A549 (cell line): ENCODE measurements at regions not wholly inside any gene's neighbourhood (a gene's known extent, or its start where the extent isn't known, plus 50 kb on each side); places are given as distances from the start of the nearest gene placed in this dataset.

Experiments
- ATAC-seq, 2 experiments: fragments of 200-7000 bp in 1 of 2; fragments of >200 bp in 1 of 2; cut with Nextera tagmentation in 1 of 2; cut with Tn5 transposase in 1 of 2; 3 replicates each; pipeline versions ENCODE4 v1.8.0 to v1.9.1; 2018 to 2020; ENCODE audit warnings: mild to moderate bottlenecking in 1 of 2, moderate library complexity in 1 of 2
- CTCF ChIA-PET: fragments of 300-600 bp; sonication (Branson Sonifier 250); formaldehyde crosslinking; extraction: SDS; loops from one replicate; lab custom pipeline; 2021; ENCODE audit warnings: antibody characterized with exemption, inconsistent platforms; lab: Yijun Ruan, JAX
- POLR2A ChIA-PET: fragments of 350-600 bp; formaldehyde crosslinking; extraction: SDS; loops from one replicate; lab custom pipeline; 2021; ENCODE audit warnings: antibody characterized with exemption, inconsistent platforms; lab: Yijun Ruan, JAX
- DNase-seq, 2 experiments: peaks; one replicate each; pipeline versions ENCODE4 v3.0.0 to v3.0.0-alpha.2; 2011 to 2016; ENCODE audit warnings: low read depth in 1 of 2, low spot score in 1 of 2
- FAIRE-seq: peaks from 2 replicates; lab custom pipeline; 2011; peaks lifted over from hg19 to GRCh38; lab: Jason Lieb, UNC
- H3K27ac ChIP-seq, 2 experiments: fragments of >200 bp; sonication (Bioruptor Twin); formaldehyde crosslinking; 3 replicates each; pipeline ENCODE4 v1.5.1; 2016 to 2017
- H3K4me1 ChIP-seq: fragments of >200 bp; sonication (Bioruptor Twin); formaldehyde crosslinking; 3 replicates; pipeline ENCODE4 v1.6.1; 2016
- H3K4me2 ChIP-seq: fragments of >200 bp; sonication (Bioruptor Twin); formaldehyde crosslinking; 3 replicates; pipeline ENCODE4 v1.6.1; 2016
- H3K4me3 ChIP-seq: fragments of >200 bp; sonication (Bioruptor Twin); formaldehyde crosslinking; 3 replicates; pipeline ENCODE4 v1.5.1; 2016
- H3K9me3 ChIP-seq: fragments of >200 bp; sonication (Bioruptor Twin); formaldehyde crosslinking; 3 replicates; pipeline ENCODE4 v1.6.1; 2016
- BHLHE40 ChIP-seq: IDR thresholded peaks from 2 replicates; pipeline ENCODE4 v1.6.1; 2012; ENCODE audit warnings: low read depth, low read length, inconsistent platforms
- CBX8 ChIP-seq: fragments of 200-600 bp; sonication (generic); IDR thresholded peaks from 2 replicates; pipeline ENCODE4 v1.6.1; 2016
- CHD2 ChIP-seq: fragments of 150-350 bp; IDR thresholded peaks from 2 replicates; pipeline ENCODE4 v1.6.1; 2014; ENCODE audit warnings: low read length; ENCODE audit not compliant: partially characterized antibody
- EHF ChIP-seq: fragments of 250-450 bp; sonication (Bioruptor Pico); IDR thresholded peaks from 2 replicates; pipeline ENCODE4 v1.5.0; 2020; ENCODE audit warnings: mild to moderate bottlenecking
- EHMT2 ChIP-seq: fragments of 200-600 bp; sonication (generic); IDR thresholded peaks from 2 replicates; pipeline ENCODE4 v1.6.1; 2016; ENCODE audit warnings: antibody characterized with exemption, low read depth, mild to moderate bottlenecking, moderate library complexity
- FOSL2 ChIP-seq, 2 experiments: fragments of 450-650 bp in 1 of 2; fragments of >200 bp in 1 of 2; sonication (Bioruptor Twin) in 1 of 2; formaldehyde crosslinking; IDR thresholded peaks; 2 replicates each; pipeline versions ENCODE4 v1.5.0 to v1.6.1; 2016 to 2020; ENCODE audit warnings: mild to moderate bottlenecking in 1 of 2, moderate library complexity in 1 of 2
- GATA3 ChIP-seq: IDR thresholded peaks from 2 replicates; pipeline ENCODE4 v1.6.1; 2012; ENCODE audit warnings: borderline replicate concordance
- HDAC2 ChIP-seq: fragments of 200-600 bp; sonication (generic); IDR thresholded peaks from 2 replicates; pipeline ENCODE4 v1.6.1; 2016
- HEYL ChIP-seq: fragments of 250-450 bp; sonication (Bioruptor Pico); IDR thresholded peaks from 2 replicates; pipeline ENCODE4 v1.8.0; 2021; ENCODE audit warnings: mild to moderate bottlenecking, moderate library complexity
- HOXA7 ChIP-seq: fragments of 250-450 bp; sonication (Bioruptor Pico); IDR thresholded peaks from 2 replicates; pipeline ENCODE4 v1.5.0; 2020; ENCODE audit warnings: mild to moderate bottlenecking, moderate library complexity
- HOXB13 ChIP-seq: fragments of 250-450 bp; sonication (Bioruptor Pico); IDR thresholded peaks from 2 replicates; pipeline ENCODE4 v1.5.0; 2020; ENCODE audit warnings: low read depth, mild to moderate bottlenecking, moderate library complexity
- HOXB5 ChIP-seq: fragments of 250-450 bp; sonication (Bioruptor Pico); IDR thresholded peaks from 2 replicates; pipeline ENCODE4 v1.5.0; 2020; ENCODE audit warnings: mild to moderate bottlenecking, moderate library complexity
- MYC ChIP-seq: IDR thresholded peaks from 2 replicates; pipeline ENCODE4 v1.6.1; 2012; ENCODE audit warnings: mild to moderate bottlenecking, inconsistent platforms, low read length, improper control_type of control experiment, borderline replicate concordance
- POLR2AphosphoS2 ChIP-seq: conservative IDR thresholded peaks from 2 replicates; pipeline ENCODE4 v1.6.1; 2012; ENCODE audit warnings: low read length, improper control_type of control experiment, inconsistent platforms
- RARB ChIP-seq: fragments of 250-450 bp; sonication (Bioruptor Pico); IDR thresholded peaks from 2 replicates; pipeline ENCODE4 v1.8.0; 2021; ENCODE audit warnings: mild to moderate bottlenecking, moderate library complexity
- RCOR1 ChIP-seq: fragments of 150-350 bp; IDR thresholded peaks from 2 replicates; pipeline ENCODE4 v1.6.1; 2014; ENCODE audit warnings: antibody characterized with exemption, low read length, low read depth
- ZC3H11A ChIP-seq: fragments of 450-650 bp; IDR thresholded peaks from 2 replicates; pipeline ENCODE4 v1.6.1; 2014; ENCODE audit warnings: antibody characterized with exemption, mild to moderate bottlenecking
- WGBS: methylation state at CpG from one replicate; pipeline ENCODE4 v1.1.6; 2017; ENCODE audit errors: missing lambda C conversion rate; 5-methylcytosine and 5-hydroxymethylcytosine counted together
- TF ChIP-seq, protein P1 (sequence below): IDR thresholded peaks from 2 replicates; pipeline ENCODE4 v1.6.1; 2012; ENCODE audit warnings: low read depth, borderline replicate concordance
- TF ChIP-seq, protein P2 (sequence below): fragments of 200-600 bp; sonication (generic); IDR thresholded peaks from 2 replicates; pipeline ENCODE4 v1.6.1; 2016; ENCODE audit warnings: antibody characterized with exemption, mild to moderate bottlenecking, moderate library complexity
- TF ChIP-seq, protein P3 (sequence below): fragments of 450-650 bp; IDR thresholded peaks from 2 replicates; pipeline ENCODE4 v1.6.1; 2014; ENCODE audit warnings: antibody characterized with exemption
- TF ChIP-seq, protein P4 (sequence below): fragments of >200 bp; sonication (Bioruptor Twin); formaldehyde crosslinking; IDR thresholded peaks from 2 replicates; pipeline ENCODE4 v1.6.1; 2016
- TF ChIP-seq, protein P5 (sequence below): fragments of >200 bp; sonication (Bioruptor Twin); formaldehyde crosslinking; IDR thresholded peaks from 3 replicates; pipeline ENCODE4 v1.6.1; 2016
- TF ChIP-seq, protein P6 (sequence below): fragments of >200 bp; sonication (Bioruptor Twin); formaldehyde crosslinking; IDR thresholded peaks from 3 replicates; pipeline ENCODE4 v1.5.1; 2016

DNA sequence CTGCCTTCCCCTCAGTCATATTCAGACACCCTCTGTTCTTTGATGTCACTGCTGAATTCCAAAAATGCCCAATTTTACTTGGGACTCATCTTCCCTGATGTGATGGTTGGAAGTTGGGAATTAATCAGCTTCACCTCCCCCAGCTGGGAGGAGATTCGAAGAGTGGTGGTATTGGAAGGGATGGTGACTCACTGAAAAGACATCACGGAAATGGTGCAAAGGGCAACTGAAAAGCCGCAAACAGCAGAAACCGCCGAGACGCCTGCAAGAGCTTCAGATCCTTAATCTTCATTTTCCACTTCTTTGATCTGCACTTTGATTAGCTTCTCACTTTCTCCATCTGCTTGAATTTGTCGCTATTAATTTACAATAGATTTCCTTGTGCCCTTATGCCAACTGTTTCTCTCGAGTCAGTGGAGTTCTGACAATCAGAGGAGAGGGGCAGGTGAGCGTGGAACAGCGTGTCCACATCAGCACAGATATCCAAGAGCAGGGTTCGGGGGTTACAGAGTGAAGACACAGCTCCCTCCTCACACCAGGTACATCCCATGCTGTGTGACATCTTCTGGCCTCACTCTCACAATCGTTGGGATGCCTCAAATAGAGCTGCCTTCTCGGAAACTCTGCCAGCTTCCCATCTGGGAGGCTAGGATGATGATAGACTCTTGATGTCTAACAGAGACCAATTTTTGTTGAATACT lies 325.4 kb downstream of the BRD1 start:
- 28% methylated on average over 13 of the region's 13 CpGs for WGBS
- FAIRE-seq (no peak), ATAC-seq (peak; percentile 56 to 73; a peak in 5 of 6 replicates), DNase-seq (peak; percentile 53 to 57)
- peak overlapping the region; percentile 72 to 74 for H3K27ac ChIP-seq
- H3K9me3 ChIP-seq, result no peaks in the 10 kb centered on the region
- CTCF ChIA-PET, result interaction anchor here (0.8 kb wide), 1 partner anchor 51 kb away, joined by 3 read pairs; no protein-coding TSS in a partner anchor
- peaks cover 17% of the 10 kb centered on the region for H3K4me1 ChIP-seq
- POLR2A ChIA-PET, result no interaction called here
- H3K4me2 ChIP-seq, result peak overlapping the region; percentile 88
- TF ChIP-seq, protein P1, sequence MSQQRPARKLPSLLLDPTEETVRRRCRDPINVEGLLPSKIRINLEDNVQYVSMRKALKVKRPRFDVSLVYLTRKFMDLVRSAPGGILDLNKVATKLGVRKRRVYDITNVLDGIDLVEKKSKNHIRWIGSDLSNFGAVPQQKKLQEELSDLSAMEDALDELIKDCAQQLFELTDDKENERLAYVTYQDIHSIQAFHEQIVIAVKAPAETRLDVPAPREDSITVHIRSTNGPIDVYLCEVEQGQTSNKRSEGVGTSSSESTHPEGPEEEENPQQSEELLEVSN, result no peak
- TF ChIP-seq, protein P2, sequence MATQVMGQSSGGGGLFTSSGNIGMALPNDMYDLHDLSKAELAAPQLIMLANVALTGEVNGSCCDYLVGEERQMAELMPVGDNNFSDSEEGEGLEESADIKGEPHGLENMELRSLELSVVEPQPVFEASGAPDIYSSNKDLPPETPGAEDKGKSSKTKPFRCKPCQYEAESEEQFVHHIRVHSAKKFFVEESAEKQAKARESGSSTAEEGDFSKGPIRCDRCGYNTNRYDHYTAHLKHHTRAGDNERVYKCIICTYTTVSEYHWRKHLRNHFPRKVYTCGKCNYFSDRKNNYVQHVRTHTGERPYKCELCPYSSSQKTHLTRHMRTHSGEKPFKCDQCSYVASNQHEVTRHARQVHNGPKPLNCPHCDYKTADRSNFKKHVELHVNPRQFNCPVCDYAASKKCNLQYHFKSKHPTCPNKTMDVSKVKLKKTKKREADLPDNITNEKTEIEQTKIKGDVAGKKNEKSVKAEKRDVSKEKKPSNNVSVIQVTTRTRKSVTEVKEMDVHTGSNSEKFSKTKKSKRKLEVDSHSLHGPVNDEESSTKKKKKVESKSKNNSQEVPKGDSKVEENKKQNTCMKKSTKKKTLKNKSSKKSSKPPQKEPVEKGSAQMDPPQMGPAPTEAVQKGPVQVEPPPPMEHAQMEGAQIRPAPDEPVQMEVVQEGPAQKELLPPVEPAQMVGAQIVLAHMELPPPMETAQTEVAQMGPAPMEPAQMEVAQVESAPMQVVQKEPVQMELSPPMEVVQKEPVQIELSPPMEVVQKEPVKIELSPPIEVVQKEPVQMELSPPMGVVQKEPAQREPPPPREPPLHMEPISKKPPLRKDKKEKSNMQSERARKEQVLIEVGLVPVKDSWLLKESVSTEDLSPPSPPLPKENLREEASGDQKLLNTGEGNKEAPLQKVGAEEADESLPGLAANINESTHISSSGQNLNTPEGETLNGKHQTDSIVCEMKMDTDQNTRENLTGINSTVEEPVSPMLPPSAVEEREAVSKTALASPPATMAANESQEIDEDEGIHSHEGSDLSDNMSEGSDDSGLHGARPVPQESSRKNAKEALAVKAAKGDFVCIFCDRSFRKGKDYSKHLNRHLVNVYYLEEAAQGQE, result no peak
- TF ChIP-seq FOSL2 (IDR thresholded peaks at IDR 0.05) (no peak), FOSL2 (CRISPR knock-in tag; IDR thresholded peaks at IDR 0.05) (peak; percentile 46)
- 0 out of 3 replicates have a peak overlapping the region, but pooled peaks have one; percentile 5 for H3K4me3 ChIP-seq

DNA sequence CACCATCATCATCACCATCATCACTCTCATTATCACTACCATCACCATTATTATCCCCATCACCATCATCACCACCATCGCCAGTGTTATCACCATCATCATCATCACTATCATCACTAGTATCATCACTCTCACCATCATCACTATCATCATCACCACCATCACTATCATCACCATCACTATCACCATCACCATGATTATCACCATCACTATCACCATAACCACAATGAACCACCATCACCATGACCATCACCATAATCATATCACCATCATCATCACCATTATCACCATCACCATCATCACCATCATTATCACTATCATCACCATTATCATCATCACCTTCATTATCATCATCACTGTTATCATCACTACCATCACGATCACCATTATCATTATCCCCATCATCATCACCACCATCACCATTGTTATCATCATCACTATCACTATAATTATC lies 326.7 kb downstream of the BRD1 start:
- TF ChIP-seq BHLHE40 (no peak), EHF (CRISPR knock-in tag) (no peak), HOXB5 (CRISPR knock-in tag) (no peak), HEYL (CRISPR knock-in tag) (no peak), RARB (CRISPR knock-in tag) (no peak), GATA3 (no peak), EHMT2 (no peak), HOXA7 (no peak), HDAC2 (no peak), POLR2AphosphoS2 (no peak), MYC (no peak), CBX8 (no peak), RCOR1 (no peak), HOXB13 (no peak), ZC3H11A (no peak), CHD2 (no peak)
- TF ChIP-seq, protein P3, sequence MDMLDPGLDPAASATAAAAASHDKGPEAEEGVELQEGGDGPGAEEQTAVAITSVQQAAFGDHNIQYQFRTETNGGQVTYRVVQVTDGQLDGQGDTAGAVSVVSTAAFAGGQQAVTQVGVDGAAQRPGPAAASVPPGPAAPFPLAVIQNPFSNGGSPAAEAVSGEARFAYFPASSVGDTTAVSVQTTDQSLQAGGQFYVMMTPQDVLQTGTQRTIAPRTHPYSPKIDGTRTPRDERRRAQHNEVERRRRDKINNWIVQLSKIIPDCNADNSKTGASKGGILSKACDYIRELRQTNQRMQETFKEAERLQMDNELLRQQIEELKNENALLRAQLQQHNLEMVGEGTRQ, result no peak
- TF ChIP-seq, protein P4, sequence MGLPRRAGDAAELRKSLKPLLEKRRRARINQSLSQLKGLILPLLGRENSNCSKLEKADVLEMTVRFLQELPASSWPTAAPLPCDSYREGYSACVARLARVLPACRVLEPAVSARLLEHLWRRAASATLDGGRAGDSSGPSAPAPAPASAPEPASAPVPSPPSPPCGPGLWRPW, result no peak
- TF ChIP-seq, protein P5, sequence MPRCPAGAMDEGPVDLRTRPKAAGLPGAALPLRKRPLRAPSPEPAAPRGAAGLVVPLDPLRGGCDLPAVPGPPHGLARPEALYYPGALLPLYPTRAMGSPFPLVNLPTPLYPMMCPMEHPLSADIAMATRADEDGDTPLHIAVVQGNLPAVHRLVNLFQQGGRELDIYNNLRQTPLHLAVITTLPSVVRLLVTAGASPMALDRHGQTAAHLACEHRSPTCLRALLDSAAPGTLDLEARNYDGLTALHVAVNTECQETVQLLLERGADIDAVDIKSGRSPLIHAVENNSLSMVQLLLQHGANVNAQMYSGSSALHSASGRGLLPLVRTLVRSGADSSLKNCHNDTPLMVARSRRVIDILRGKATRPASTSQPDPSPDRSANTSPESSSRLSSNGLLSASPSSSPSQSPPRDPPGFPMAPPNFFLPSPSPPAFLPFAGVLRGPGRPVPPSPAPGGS, result no peak
- TF ChIP-seq, protein P6, sequence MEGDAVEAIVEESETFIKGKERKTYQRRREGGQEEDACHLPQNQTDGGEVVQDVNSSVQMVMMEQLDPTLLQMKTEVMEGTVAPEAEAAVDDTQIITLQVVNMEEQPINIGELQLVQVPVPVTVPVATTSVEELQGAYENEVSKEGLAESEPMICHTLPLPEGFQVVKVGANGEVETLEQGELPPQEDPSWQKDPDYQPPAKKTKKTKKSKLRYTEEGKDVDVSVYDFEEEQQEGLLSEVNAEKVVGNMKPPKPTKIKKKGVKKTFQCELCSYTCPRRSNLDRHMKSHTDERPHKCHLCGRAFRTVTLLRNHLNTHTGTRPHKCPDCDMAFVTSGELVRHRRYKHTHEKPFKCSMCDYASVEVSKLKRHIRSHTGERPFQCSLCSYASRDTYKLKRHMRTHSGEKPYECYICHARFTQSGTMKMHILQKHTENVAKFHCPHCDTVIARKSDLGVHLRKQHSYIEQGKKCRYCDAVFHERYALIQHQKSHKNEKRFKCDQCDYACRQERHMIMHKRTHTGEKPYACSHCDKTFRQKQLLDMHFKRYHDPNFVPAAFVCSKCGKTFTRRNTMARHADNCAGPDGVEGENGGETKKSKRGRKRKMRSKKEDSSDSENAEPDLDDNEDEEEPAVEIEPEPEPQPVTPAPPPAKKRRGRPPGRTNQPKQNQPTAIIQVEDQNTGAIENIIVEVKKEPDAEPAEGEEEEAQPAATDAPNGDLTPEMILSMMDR, result no peak
- ATAC-seq, result no peak
- no peak for DNase-seq
- ChIA-PET POLR2A (no interaction called here), CTCF (no interaction called here)
- Histone ChIP-seq H3K27ac (no peak overlapping the region), H3K4me3 (no peak overlapping the region), H3K4me1 (peaks cover 17% of the 10 kb centered on the region), H3K4me2 (no peak overlapping the region), H3K9me3 (peaks cover 3% of the 10 kb centered on the region; the same call in 1 of the 3 replicates)
- 86% methylated on average over 2 of the region's 2 CpGs for WGBS
- FAIRE-seq, result no peak
